Fibroblast of gingiva (primary cell): ENCODE measurements at regions not wholly inside any gene's neighbourhood (a gene's known extent, or its start where the extent isn't known, plus 50 kb on each side); places are given as distances from the start of the nearest gene placed in this dataset.
A peak's percentile ranks its signal among the peaks of the same experiment; 100 is the strongest.

Source experiments
- DNase-seq: peaks from one replicate; pipeline ENCODE4 v3.0.0-alpha.2; 2011; ENCODE audit warnings: low read depth

DNA sequence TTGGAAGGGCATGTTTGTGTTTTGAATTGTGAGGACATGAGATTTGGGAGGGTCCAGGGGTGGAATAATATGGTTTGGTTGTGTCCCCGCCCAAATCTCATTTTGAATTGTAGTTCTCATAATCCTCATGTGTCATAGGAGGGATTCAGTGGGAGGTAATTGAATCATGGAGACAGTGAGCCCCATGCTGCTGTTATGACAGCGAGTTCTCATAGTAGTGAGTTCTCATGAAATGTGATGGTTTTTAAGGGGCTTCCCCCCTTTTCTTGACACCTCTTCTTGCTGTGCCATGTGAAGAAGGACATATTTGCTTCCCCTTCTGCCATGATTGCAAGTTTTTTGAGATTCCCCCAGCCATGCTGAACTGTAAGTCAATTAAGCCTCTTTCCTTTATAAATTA, 260.0 kb downstream of the DUSP6 start:
- DNase-seq, result no peak

GRCh38 chr12:89091293-89091841, 260.9 kb downstream of the DUSP6 start:
- no peak for DNase-seq

DNA sequence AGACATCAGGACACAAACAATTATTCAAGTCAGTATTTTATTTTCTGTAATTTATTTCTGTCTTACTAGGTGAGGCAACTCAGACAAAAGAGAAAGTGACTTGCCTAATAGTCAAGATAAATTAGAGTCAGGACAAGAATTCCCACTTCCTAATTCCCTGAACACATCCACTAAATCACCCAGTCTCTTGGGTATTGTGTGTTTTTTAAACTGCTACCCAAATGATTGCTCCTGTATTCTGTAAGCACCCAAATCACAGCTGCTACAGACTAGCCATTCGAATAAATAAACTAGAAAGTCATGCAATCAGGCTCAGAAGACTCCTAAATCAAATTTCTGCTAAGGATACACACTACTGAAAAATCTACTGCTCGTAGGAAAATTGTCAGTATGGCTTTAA, 263.0 kb downstream of the DUSP6 start:
- no peak for DNase-seq

DNA sequence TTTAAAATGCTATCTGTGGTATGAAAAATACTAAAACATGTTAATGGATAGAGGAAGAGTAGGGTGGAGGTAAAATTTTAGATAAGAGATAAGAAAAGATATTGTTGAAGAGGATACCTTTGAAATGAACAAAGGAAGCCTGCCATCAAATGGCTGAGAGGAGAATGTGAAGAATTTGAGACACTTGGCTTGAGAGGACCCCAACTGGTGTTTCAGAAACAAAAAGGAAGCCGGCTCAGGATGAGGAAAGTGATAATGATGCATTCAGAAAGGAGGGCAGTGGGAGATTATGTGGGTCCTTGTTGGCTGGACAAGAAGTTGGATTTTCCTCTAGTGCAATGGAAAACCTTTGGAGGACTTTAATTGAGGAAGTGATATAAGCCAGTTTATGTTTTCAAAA, 264.4 kb downstream of the DUSP6 start:
- DNase-seq, result no peak

- DNase-seq, result no peak
Measured at GRCh38 chr12:89087149-89087825, 265.0 kb downstream of the DUSP6 start.

- DNase-seq, result no peak
Measured at GRCh38 chr12:89085421-89085820, 266.9 kb downstream of the DUSP6 start.

GRCh38 chr12:89084751-89085150, 267.6 kb downstream of the DUSP6 start:
- DNase-seq, result peak; percentile 15

DNA sequence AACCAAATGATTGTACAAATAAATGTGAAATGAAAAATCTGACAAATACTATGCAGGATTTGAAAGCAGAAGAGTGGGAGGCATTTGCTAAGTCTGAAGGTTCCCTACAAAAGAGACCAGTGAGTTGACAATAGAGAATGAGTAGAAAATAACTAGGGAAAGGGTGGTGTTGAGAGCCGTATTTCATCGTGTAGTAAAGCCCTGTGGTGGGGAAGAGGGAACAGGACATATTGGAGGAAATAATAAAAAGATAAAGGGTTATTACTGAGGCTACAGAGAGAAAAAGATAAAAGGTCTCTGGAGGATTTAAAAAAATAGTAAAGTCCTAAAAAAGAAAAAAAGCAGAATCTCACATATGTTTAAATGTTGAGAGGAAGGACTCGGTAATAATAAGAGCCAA, 268.8 kb downstream of the DUSP6 start:
- no peak for DNase-seq

DNA sequence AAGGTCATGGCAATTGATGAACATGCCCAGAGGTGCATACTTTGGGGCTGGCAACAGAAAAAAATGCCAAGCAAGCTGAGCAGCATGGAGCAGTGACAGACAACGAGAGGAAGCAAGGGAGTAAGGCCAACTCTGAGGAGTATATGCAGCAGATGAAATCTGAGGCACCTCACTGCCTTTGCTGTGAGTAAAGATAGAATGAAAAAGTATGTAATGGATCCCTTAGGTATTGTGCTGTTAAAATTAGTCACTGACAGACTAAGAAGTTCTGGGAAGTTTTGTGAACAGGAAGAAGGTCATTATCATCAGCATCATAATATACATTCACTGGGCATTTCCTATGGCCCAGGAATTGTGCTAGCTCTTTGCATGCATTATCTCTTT, 269.9 kb downstream of the DUSP6 start:
- no peak for DNase-seq

DNA sequence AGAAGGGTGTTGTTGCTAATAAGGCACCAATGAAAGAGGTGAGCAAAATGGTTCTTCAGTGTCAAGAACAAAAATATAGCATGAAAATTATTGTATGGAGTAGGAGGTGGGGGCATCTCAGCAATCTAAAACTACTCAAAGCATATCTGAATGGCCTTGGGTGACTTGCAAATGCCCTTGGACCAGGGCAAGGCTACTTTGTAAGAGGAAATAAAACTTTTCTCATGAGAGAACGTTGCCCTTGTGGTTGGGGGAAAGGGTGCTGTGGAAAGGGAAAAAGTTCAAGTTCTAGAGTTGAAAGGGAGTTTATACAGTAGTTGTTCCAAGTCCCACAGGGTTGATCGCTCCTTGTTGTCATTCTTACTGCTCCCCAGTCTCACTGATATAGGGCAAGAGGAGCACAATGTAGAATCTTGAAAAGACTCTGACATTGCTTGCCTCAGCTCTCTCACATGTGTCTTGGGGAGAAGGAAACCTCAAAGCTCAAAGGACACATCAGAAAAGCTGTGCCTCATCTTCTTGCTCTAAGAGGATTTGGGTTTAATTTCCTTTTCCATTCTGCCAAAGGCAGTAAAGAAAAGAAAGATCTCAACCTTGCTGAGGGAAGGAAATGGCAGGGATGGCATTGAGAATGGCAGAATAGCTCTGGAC, 270.5 kb downstream of the DUSP6 start:
- no peak for DNase-seq

- DNase-seq, result no peak
Measured at GRCh38 chr12:89080793-89081465, 271.4 kb downstream of the DUSP6 start.

DNA sequence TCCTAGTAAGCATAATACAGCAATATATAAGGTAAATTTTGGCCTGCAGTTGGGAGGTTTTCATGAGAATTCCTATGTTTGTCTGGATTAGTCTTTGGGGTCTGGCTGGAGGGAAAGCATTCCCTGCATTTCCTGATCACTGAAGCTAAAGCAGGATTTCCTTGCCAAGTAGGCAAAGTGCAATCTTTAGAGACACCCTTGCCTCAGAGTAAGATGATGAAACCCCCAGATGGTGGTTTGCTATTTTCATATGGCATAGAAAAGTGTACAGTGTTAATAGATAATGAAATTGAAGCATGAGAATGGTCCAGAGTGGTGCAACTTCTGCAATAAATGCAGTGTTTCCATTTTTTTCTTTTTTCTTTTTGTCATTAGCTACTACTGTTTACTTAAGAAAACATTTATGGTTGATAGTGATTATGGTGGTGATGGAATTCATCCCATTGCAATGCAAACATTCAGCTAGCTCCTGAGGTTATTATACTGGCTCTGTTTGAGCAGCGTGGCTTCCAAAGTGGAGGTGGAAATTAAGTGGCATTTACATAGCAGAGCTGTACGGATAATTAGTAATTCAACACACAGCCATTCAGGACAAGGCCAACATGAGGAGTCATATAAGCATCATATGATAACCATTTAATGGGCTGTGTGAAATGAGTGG, 276.3 kb downstream of the DUSP6 start:
- peak; percentile 53 for DNase-seq

DNA sequence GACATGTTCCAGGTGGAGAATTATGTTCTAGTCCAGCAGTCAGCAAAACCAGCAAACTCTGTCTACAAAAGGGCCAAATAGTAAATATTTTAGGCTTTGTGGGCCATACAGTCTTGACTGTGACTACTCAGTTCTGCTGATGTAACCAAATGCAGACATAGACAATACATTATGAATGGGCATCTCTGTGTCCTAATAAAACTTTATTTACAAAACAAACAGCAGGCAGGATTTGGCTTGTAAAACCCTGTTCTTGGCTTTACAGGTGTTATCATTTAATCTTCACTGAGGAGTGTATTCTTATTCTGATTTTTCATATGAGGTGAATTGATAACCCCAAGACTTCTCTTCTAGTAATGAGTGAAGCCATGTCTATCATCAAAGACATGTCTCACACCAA, 278.6 kb downstream of the DUSP6 start:
- no peak for DNase-seq

GRCh38 chr12:89073027-89073398, 279.3 kb downstream of the DUSP6 start:
- DNase-seq, result peak; percentile 92

DNA sequence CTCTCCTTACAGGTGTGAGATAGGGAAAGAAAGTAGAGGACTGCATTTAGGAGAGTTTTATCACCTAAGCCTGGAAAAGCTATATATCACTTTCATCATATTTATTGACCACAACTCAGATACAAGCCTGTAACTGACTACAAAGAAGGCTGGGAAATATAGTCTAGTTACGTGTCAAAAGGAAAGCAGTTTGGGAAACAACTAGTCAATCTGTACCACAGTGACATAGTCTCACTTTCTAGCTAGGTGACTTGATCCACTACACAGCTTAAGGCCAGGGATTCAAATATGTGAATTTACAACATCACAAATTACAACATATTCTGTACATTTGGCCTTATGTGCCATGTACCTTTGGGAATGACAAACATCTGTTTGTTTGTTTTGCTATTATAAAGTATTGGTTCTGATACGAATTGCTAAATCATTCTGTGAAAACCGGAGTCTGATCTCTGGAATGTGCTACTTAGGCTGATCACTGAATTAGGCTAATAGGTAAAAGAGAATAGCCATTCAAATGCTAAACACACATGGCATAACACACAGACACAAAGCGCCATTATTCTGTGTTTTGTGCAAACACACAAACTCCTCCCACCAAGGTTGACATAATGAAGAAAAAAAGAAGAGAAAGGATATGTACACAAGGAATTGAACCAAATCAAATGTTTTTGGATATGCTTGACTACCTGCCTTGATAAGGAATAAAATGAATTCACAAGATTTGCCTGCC, 279.8 kb downstream of the DUSP6 start:
- DNase-seq, result no peak

DNA sequence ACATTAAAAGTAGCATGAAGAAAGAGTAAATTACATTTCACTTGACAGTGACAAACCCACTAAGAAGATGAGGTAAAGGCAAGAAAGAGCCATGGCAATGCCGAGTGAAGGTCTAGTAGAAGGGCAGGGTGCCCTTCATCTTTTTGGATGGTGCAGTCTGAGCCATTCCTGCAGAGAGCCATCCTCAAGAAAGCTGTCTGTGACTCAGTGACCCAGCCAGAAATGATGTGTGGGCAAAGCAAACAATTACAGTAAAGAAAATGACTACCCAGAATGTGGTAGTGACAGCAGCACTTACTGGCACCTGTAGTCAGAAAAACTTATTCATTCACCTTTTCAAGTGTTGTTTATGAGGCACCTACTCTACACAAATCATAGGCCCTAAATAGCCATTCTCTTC, 281.7 kb downstream of the DUSP6 start:
- no peak for DNase-seq

- DNase-seq, result no peak
Measured at GRCh38 chr12:89069431-89069830, 282.9 kb downstream of the DUSP6 start.

GRCh38 chr12:89067421-89068187, 284.7 kb downstream of the DUSP6 start:
- DNase-seq, result peak; percentile 65

GRCh38 chr12:89064780-89065179, 287.5 kb downstream of the DUSP6 start:
- DNase-seq, result no peak

DNA sequence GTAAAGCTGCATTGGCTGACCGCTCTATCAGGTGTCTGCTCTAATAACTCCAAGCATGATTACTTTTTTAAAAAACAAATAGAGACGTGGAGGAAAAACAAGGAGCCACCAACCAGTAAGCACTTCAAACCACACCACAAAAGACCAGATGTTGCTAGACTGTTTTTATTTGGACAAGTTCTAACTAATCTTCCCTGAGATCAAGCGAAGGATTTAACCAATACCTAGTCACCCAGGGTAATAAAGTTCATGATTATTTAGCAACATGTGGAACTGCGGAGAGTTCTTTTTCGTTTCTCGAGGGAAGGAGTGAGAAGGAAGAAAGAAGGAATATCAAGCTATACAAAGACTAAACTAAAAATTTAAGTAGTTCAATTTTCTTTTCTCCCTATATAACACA, 288.1 kb downstream of the DUSP6 start:
- no peak for DNase-seq

- no peak for DNase-seq
Measured at GRCh38 chr12:89062996-89063395, 289.3 kb downstream of the DUSP6 start.
